HAP-1 (cell line): ENCODE measurements at regions not wholly inside any gene's neighbourhood (a gene's known extent, or its start where the extent isn't known, plus 50 kb on each side); places are given as distances from the start of the nearest gene placed in this dataset.

Experiments used
- DNase-seq, 2 experiments: peaks; one replicate each; pipeline ENCODE4 v3.0.0-alpha.2; 2016 to 2020; ENCODE audit warnings: low spot score in 2 of 2
- H3K27me3 ChIP-seq: fragments of 250-450 bp; sonication (Bioruptor Pico); 2 replicates; pipeline ENCODE4 v1.5.1; 2020; ENCODE audit warnings: low read depth, mild to moderate bottlenecking, moderate library complexity
- H3K36me3 ChIP-seq: fragments of 250-450 bp; sonication (Bioruptor Pico); replicated peaks from 2 replicates; pipeline ENCODE4 v1.5.1; 2020; ENCODE audit warnings: mild to moderate bottlenecking
- H3K4me1 ChIP-seq: fragments of 250-450 bp; sonication (Bioruptor Pico); 2 replicates; pipeline ENCODE4 v1.5.1; 2020; ENCODE audit warnings: mild to moderate bottlenecking
- H3K4me3 ChIP-seq: fragments of 250-450 bp; sonication (Bioruptor Pico); 2 replicates; pipeline ENCODE4 v1.5.1; 2020; ENCODE audit warnings: mild to moderate bottlenecking, moderate library complexity
- H3K9me3 ChIP-seq: fragments of 250-450 bp; sonication (Bioruptor Pico); 2 replicates; pipeline ENCODE4 v1.5.1; 2020; ENCODE audit warnings: mild to moderate bottlenecking, moderate library complexity
- in situ Hi-C: fragments of 300-500 bp; cut with MboI; formaldehyde crosslinking; loops from 3 replicates; pipeline ENCODE4 v1.14.3; 2020; ENCODE audit warnings: low sequenced_read_pairs, inconsistent platforms, mixed read lengths

GRCh38 chr9:82104252-82104651 lies 115.7 kb downstream of the SPATA31D1 start:
- in situ Hi-C loops: no loop called here
- H3K36me3 ChIP-seq: no peaks in the 10 kb centered on the region
- H3K27me3 ChIP-seq: no peaks in the 10 kb centered on the region
- DNase-seq: no peak
- no peaks in the 10 kb centered on the region for H3K9me3 ChIP-seq
- H3K4me1 ChIP-seq: no peaks in the 10 kb centered on the region
- no peak overlapping the region for H3K4me3 ChIP-seq

- in situ Hi-C loops: no loop called here
- H3K4me3 ChIP-seq: no peak overlapping the region
- H3K4me1 ChIP-seq: no peaks in the 10 kb centered on the region
- H3K36me3 ChIP-seq: no peaks in the 10 kb centered on the region
- H3K27me3 ChIP-seq: no peaks in the 10 kb centered on the region
- DNase-seq: no peak
- no peaks in the 10 kb centered on the region for H3K9me3 ChIP-seq
Observed at GRCh38 chr9:82105729-82106128, 117.2 kb downstream of the SPATA31D1 start.

DNA sequence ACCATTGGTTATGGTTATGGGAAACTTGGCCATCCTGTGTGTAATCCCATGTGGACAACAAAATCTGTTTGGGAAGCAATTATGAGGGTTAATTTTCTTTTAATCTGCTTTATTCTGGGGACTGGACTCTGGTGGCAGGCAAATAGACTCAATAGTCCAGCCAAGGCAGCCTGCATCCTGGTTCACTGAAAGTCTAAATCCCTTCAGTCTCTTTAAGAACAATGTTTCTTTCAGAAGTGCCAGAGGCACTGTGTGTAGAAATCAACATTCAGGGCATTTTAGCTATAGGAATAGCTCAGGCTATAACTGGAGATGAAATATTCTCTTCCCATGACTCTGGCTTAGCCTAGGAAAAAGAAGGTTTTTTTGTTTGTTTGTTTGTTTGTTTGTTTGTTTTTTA lies 118.0 kb downstream of the SPATA31D1 start:
- H3K27me3 ChIP-seq: no peaks in the 10 kb centered on the region
- in situ Hi-C loops: no loop called here
- no peak for DNase-seq
- H3K36me3 ChIP-seq: no peaks in the 10 kb centered on the region
- H3K4me1 ChIP-seq: no peaks in the 10 kb centered on the region
- no peaks in the 10 kb centered on the region for H3K9me3 ChIP-seq
- no peak overlapping the region for H3K4me3 ChIP-seq

- no peak for DNase-seq
- Histone ChIP-seq H3K4me1 (no peaks in the 10 kb centered on the region), H3K9me3 (no peaks in the 10 kb centered on the region), H3K27me3 (no peaks in the 10 kb centered on the region), H3K4me3 (no peak overlapping the region), H3K36me3 (no peaks in the 10 kb centered on the region)
- in situ Hi-C loops: no loop called here
Observed at GRCh38 chr9:82108474-82108873, 119.9 kb downstream of the SPATA31D1 start.

- no peak for DNase-seq
- Histone ChIP-seq H3K4me3 (no peak overlapping the region), H3K27me3 (no peaks in the 10 kb centered on the region), H3K4me1 (no peaks in the 10 kb centered on the region), H3K9me3 (no peaks in the 10 kb centered on the region), H3K36me3 (no peaks in the 10 kb centered on the region)
- in situ Hi-C loops: no loop called here
Observed at GRCh38 chr9:82108941-82109340, 120.4 kb downstream of the SPATA31D1 start.

DNA sequence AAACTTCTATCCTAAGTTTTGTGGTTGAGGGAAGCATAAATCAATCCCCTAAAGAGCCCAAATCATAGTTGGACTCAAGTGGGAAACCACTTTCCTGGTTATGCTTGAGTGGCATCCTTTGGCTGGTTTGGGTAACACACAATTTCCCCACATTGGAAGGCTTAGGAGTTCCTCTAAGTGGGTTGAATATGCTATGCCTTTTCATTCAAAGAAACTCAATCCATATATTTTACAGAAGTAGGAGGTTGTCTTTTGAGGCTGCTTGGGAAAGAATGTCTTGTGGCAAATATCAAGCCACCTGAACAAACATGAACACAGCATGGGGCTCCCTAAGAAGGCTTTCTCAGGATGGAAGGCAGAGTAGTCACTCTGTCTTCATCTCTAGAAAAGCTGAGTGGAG lies 121.1 kb downstream of the SPATA31D1 start:
- no peak for DNase-seq
- in situ Hi-C loops: no loop called here
- Histone ChIP-seq H3K36me3 (no peaks in the 10 kb centered on the region), H3K27me3 (no peaks in the 10 kb centered on the region), H3K4me1 (no peaks in the 10 kb centered on the region), H3K9me3 (no peaks in the 10 kb centered on the region), H3K4me3 (no peak overlapping the region)

DNA sequence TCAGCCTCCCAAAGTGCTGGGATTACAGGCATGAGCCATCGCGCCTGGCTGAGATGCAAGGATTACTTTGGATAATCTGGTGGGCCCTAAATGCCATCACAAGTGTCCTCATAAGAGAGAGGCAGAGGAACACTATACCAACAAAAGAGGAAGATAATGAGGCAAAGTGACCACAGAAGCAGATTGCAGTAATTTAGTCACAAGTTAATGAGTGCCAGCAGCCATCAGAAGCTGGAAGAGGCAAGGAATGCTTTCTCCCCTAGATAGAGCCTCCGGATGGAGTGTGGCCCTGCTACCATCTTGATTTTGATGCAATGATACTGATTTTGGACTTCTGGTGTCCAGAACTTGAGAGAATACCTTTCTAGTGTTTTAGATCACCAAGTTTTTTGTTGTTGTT lies 122.3 kb downstream of the SPATA31D1 start:
- DNase-seq: no peak
- Histone ChIP-seq H3K4me1 (no peaks in the 10 kb centered on the region), H3K27me3 (no peaks in the 10 kb centered on the region), H3K4me3 (no peak overlapping the region), H3K9me3 (no peaks in the 10 kb centered on the region), H3K36me3 (no peaks in the 10 kb centered on the region)
- in situ Hi-C loops: no loop called here

DNA sequence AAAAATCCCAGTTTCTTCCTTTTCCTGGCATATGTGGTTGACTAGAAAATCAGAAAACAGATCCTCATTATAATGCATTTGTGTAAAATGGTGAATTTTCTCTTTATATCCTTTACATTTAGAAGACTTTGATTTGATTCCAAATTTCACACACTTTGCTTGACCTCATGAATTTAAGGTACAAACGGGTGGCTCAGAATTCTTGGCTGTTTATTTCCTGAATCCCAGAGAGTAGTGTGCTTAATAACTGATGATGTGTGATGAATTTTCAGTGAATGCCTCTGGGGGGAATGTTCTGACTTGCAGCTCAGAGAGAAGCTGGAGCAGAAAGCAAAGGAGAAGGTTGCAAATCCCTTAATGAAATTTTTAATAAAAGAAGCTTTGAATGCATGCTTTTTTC lies 126.8 kb downstream of the SPATA31D1 start:
- no peaks in the 10 kb centered on the region for H3K36me3 ChIP-seq
- in situ Hi-C loops: no loop called here
- H3K4me3 ChIP-seq: no peak overlapping the region
- H3K4me1 ChIP-seq: no peaks in the 10 kb centered on the region
- DNase-seq: no peak
- H3K9me3 ChIP-seq: no peaks in the 10 kb centered on the region
- H3K27me3 ChIP-seq: no peaks in the 10 kb centered on the region

GRCh38 chr9:82115900-82116299 lies 127.3 kb downstream of the SPATA31D1 start:
- H3K4me3 ChIP-seq: no peak overlapping the region
- no peak for DNase-seq
- in situ Hi-C loops: no loop called here
- no peaks in the 10 kb centered on the region for H3K36me3 ChIP-seq
- no peaks in the 10 kb centered on the region for H3K9me3 ChIP-seq
- no peaks in the 10 kb centered on the region for H3K27me3 ChIP-seq
- no peaks in the 10 kb centered on the region for H3K4me1 ChIP-seq

DNA sequence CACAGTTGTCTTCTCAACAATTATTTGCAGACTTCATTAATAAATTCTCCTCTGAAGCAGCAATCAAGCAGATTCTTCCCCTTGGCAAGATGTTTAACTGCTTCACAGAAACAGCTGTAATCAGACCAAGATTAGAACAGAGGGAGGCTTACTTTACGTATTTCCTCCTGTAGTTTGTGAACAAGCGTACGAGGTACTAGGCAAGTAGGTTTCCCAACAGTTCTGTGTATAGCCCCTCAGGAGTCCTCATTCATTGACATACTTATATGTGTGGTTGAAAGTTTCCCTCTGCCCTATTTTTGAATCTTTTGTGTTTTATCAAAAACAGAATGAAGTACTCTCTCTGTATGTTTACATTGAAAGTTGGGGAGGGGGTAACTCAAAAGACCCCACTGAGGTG lies 128.0 kb downstream of the SPATA31D1 start:
- Histone ChIP-seq H3K27me3 (no peaks in the 10 kb centered on the region), H3K4me3 (no peak overlapping the region), H3K4me1 (no peaks in the 10 kb centered on the region), H3K9me3 (no peaks in the 10 kb centered on the region), H3K36me3 (no peaks in the 10 kb centered on the region)
- no peak for DNase-seq
- in situ Hi-C loops: no loop called here

DNA sequence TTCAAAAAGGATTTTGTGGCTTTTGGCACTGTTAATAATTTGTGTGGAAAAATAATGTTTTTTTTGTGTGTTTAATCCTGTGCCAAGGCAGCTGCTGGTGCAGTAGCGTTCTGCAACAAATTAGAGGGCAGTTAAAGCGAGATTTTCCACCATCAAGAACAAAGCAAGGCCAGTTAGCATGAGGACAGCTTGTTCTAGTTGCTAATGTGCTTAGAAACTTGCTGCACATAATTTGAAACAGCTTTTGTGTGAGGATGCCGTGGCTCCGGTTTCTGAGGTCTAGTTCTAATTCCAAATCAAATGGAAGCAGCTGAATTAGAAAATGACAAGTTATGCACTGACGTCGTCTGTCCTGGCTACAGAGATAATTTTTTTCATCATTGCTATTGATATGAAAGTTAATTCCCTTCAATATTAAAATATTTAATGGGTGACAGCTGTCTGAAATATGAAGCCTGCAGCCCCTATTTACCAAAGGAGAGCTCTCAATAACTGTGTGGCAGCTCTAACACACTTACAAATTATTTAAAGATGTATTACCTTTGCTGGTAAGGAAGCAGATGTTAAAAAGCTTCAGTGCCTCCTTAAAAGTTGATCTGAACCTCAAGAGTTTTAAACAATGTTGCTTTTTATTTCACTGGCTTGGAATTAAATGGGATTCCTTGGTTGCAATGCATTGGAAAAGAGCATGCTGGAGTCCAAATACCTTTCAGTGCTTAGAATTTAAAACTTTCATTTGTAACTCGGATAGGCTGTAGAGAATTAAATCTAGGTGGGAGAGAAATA lies 128.6 kb downstream of the SPATA31D1 start:
- Histone ChIP-seq H3K27me3 (no peaks in the 10 kb centered on the region), H3K4me1 (no peaks in the 10 kb centered on the region), H3K9me3 (no peaks in the 10 kb centered on the region), H3K4me3 (no peak overlapping the region), H3K36me3 (no peaks in the 10 kb centered on the region)
- DNase-seq: no peak
- in situ Hi-C loops: no loop called here

DNA sequence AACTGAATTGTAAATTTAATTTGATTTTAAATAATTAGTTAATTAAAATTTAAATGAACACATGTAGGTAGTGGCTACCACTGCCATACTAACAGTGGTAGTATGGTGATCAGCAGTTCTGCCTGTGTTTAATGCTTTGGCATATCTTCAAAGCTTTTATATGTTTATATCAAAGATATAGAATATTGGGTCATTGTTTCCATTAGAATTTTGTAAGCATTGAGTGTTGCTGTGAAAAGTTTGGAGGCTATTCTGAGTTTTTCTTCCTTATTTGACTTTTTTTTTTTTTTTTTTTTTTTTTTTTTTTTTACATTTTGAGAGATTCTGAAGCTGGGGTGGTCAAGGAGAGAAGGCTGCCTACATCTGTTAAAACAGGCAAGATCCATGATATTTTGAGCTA lies 134.2 kb downstream of the SPATA31D1 start:
- H3K4me3 ChIP-seq: no peak overlapping the region
- H3K9me3 ChIP-seq: no peaks in the 10 kb centered on the region
- no peak for DNase-seq
- no peaks in the 10 kb centered on the region for H3K27me3 ChIP-seq
- in situ Hi-C loops: no loop called here
- no peaks in the 10 kb centered on the region for H3K4me1 ChIP-seq
- no peaks in the 10 kb centered on the region for H3K36me3 ChIP-seq

DNA sequence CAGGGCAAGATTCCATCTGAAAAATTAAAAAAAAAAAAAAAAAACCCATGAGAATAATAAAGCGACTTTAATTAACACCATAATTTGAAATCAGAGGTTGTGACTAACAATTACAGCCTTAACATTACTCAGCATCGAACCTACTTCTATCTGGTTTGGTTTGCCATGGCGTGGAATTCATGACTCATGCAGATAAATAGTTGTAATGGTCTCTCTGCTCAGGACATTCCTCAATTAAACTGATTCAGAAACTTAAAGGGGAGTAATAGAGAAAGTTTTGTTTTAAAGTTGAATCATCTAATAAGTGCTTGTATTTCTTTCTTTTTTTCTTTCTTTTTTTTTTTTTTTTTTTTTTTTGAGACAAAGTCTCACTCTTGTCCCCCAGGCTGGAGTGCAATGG lies 135.5 kb downstream of the SPATA31D1 start:
- in situ Hi-C loops: no loop called here
- no peaks in the 10 kb centered on the region for H3K36me3 ChIP-seq
- DNase-seq: no peak
- no peaks in the 10 kb centered on the region for H3K9me3 ChIP-seq
- H3K4me3 ChIP-seq: no peak overlapping the region
- no peaks in the 10 kb centered on the region for H3K4me1 ChIP-seq
- no peaks in the 10 kb centered on the region for H3K27me3 ChIP-seq

DNA sequence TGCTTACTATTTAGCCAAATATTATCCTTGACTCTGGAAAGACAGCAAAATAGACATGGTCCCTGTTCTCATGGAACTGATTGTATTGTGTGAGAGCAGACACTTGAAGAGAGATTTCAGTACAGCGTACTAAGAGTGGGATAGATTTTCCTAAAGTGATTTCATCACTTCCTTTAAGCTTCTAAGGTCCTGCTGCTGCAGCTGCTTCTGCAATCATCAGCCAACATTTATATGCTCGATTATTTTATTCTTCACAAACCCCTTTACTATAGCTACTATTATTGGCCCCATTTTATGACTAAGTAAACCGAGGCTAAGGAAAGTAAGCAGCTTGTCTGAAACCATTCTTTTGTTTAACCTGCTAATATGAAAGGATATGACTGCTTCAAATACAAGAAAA lies 137.7 kb downstream of the SPATA31D1 start:
- Histone ChIP-seq H3K36me3 (no peaks in the 10 kb centered on the region), H3K27me3 (no peaks in the 10 kb centered on the region), H3K4me3 (no peak overlapping the region), H3K4me1 (no peaks in the 10 kb centered on the region), H3K9me3 (no peaks in the 10 kb centered on the region)
- DNase-seq: no peak
- in situ Hi-C loops: no loop called here

DNA sequence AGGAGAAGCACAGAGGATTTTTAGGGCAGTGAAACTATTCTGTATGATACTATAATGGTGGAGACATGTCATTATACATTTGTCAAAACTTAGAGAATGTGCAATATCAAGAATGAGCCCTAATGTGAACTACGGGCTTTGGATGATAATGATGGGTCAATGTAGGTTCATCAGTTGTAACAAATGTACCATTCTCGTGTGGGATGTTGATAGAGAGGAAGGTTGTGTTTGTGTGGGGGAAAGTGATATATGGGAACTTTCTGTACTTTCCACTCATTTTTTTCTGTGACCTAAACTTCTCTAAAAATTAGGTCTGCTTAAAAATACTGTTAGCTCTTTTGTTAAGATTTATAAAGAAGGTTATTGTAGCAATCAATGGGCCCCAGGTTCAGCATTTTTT lies 138.9 kb downstream of the SPATA31D1 start:
- Histone ChIP-seq H3K4me1 (no peaks in the 10 kb centered on the region), H3K36me3 (no peaks in the 10 kb centered on the region), H3K4me3 (no peak overlapping the region), H3K27me3 (no peaks in the 10 kb centered on the region), H3K9me3 (no peaks in the 10 kb centered on the region)
- DNase-seq: no peak
- in situ Hi-C loops: no loop called here
